HepG2 (cell line): ENCODE measurements at regions not wholly inside any gene's neighbourhood (a gene's known extent, or its start where the extent isn't known, plus 50 kb on each side); places are given as distances from the start of the nearest gene placed in this dataset.

Experiments
- CTCF ChIP-seq: sonication (generic); formaldehyde crosslinking; IDR thresholded peaks from 2 replicates; pipeline ENCODE4 v1.5.0; 2020; ENCODE audit warnings: mild to moderate bottlenecking, missing genetic modification reagents, moderate library complexity
- EP300 ChIP-seq, 3 experiments: sonication (generic) in 1 of 3; formaldehyde crosslinking in 1 of 3; IDR thresholded peaks; 2 replicates each; pipeline versions ENCODE4 v1.5.1 to v1.6.1; 2011 to 2020; ENCODE audit warnings: low read depth in 2 of 3, low read length in 2 of 3, borderline replicate concordance in 1 of 3, improper control_type of control experiment in 1 of 3, mild to moderate bottlenecking in 1 of 3, missing genetic modification reagents in 1 of 3, moderate library complexity in 1 of 3
- HMGXB4 ChIP-seq, 2 experiments: sonication (generic) in 1 of 2; formaldehyde crosslinking in 1 of 2; IDR thresholded peaks; 2 replicates each; pipeline versions ENCODE4 v1.4.0 to v1.6.1; 2018 to 2020; ENCODE audit warnings: missing genetic modification reagents in 2 of 2, borderline replicate concordance in 1 of 2, low read depth in 1 of 2, mild to moderate bottlenecking in 1 of 2, missing biosample characterization in 1 of 2
- MAFK ChIP-seq, 2 experiments: IDR thresholded peaks in 1 of 2; conservative IDR thresholded peaks in 1 of 2; 2 replicates each; pipeline ENCODE4 v1.6.1; 2011; ENCODE audit warnings: improper control_type of control experiment in 2 of 2, low read length in 2 of 2
- MXI1 ChIP-seq: IDR thresholded peaks from 3 replicates; pipeline ENCODE4 v1.6.1; 2012; ENCODE audit warnings: low read depth, low read length, inconsistent platforms, borderline replicate concordance
- TCF7 ChIP-seq: sonication (generic); IDR thresholded peaks from 2 replicates; pipeline ENCODE4 v1.6.1; 2016; ENCODE audit warnings: antibody characterized with exemption, low read depth
- ZNF687 ChIP-seq: sonication (generic); formaldehyde crosslinking; IDR thresholded peaks from 2 replicates; pipeline ENCODE4 v1.5.1; 2020; ENCODE audit warnings: mild to moderate bottlenecking, missing genetic modification reagents, moderate library complexity

GRCh38 chr1:69167876-69168275 is 399.8 kb upstream of the LRRC7 start:
- TF ChIP-seq CTCF (CRISPR knock-in tag) (no peak), TCF7 (no peak), HMGXB4 (CRISPR knock-in tag; IDR thresholded peaks at IDR 0.05; ENCODE audit: borderline replicate concordance in 1 of 2, low read depth in 1 of 2) (no peak), MAFK (conservative IDR thresholded peaks at IDR 0.05 in 1 of 2, IDR thresholded peaks at IDR 0.05 in 1 of 2; ENCODE audit: low read length in 2 of 2) (no peak), ZNF687 (CRISPR knock-in tag) (no peak), MXI1 (no peak), EP300 (IDR thresholded peaks at IDR 0.05; ENCODE audit: low read depth in 2 of 2, low read length in 2 of 2) (no peak), EP300 (CRISPR knock-in tag; IDR thresholded peaks at IDR 0.05; ENCODE audit: borderline replicate concordance) (no peak)
